ENCODE measurements at regions not wholly inside any gene's neighbourhood (a gene's known extent, or its start where the extent isn't known, plus 50 kb on each side); places are given as distances from the start of the nearest gene placed in this dataset.

GRCh38 chr5:54905942-54906537 is 79.4 kb downstream of the ESM1 start:
- POLR2A ChIA-PET (ENCODE audit: unreplicated experiment), result no interaction called here
- no peaks in the 10 kb centered on the region for H4K20me1 ChIP-seq (ENCODE audit: low read length)
- no peak overlapping the region for H3K9ac ChIP-seq (ENCODE audit: low read length)
- no peaks in the 10 kb centered on the region for H3K27me3 ChIP-seq (ENCODE audit: low read length)
- intact Hi-C loops (cut with micrococcal nuclease), result loop anchor here (1.0 kb wide), 3 partner anchors 38 to 253 kb away; no protein-coding TSS in a partner anchor
- no peaks in the 10 kb centered on the region for H3K9me2 ChIP-seq (replicated peaks; ENCODE audit: low read length)
- H3K36me3 ChIP-seq (ENCODE audit: low read depth, low read length), result no peaks in the 10 kb centered on the region
- TF ChIP-seq CTCF (conservative IDR thresholded peaks at IDR 0.05; ENCODE audit: low read depth, low read length), result peak; percentile 74
- no peak for TF ChIP-seq EZH2 (IDR thresholded peaks at IDR 0.05; ENCODE audit: low read length, unreplicated experiment)
- no peak for TF ChIP-seq EZH2phosphoT487 (IDR thresholded peaks at IDR 0.05; ENCODE audit: borderline replicate concordance, low read length)
- H3K4me1 ChIP-seq (ENCODE audit: insufficient read depth, low read length), result no peaks in the 10 kb centered on the region
- peak; percentile 43; the same call in 1 of the 2 replicates for ATAC-seq
- no peaks in the 10 kb centered on the region for H3K9me3 ChIP-seq (ENCODE audit: low read length)
- H3K79me2 ChIP-seq (ENCODE audit: low read length), result no peaks in the 10 kb centered on the region
- H3F3A ChIP-seq (ENCODE audit: low read length, unreplicated experiment), result no peaks in the 10 kb centered on the region
- H3K4me2 ChIP-seq (ENCODE audit: low read length), result no peak overlapping the region
- H2AFZ ChIP-seq (ENCODE audit: low read length), result no peak overlapping the region
- CTCF ChIA-PET, result interaction anchor here (0.7 to 1.7 kb wide), 2 partner anchors 254 to 281 kb away, joined by 4 to 19 read pairs; partner anchors contain the start of gene GPX8
- BruUV-seq (replicated peaks), result no TSS peak
- no peak overlapping the region for H3K4me3 ChIP-seq (ENCODE audit: low read length)
- H3K27ac ChIP-seq (ENCODE audit: low read length), result no peak overlapping the region
- DNase-seq, result peak; percentile 66

GRCh38 chr5:54905246-54905795 is 80.1 kb downstream of the ESM1 start:
- no peaks in the 10 kb centered on the region for H4K20me1 ChIP-seq (ENCODE audit: low read length)
- H3K9me3 ChIP-seq (ENCODE audit: low read length), result no peaks in the 10 kb centered on the region
- H3K4me2 ChIP-seq (ENCODE audit: low read length), result no peak overlapping the region
- H3F3A ChIP-seq (ENCODE audit: low read length, unreplicated experiment), result no peaks in the 10 kb centered on the region
- no peaks in the 10 kb centered on the region for H3K27me3 ChIP-seq (ENCODE audit: low read length)
- ATAC-seq (no peak), DNase-seq (no peak)
- CTCF ChIA-PET, result interaction anchor here (1.0 to 1.7 kb wide), 2 partner anchors 38 to 254 kb away, joined by 3 to 19 read pairs; partner anchors contain the start of gene GPX8
- intact Hi-C loops (cut with micrococcal nuclease), result no loop called here
- no TSS peak for BruUV-seq (replicated peaks)
- no peaks in the 10 kb centered on the region for H3K9me2 ChIP-seq (replicated peaks; ENCODE audit: low read length)
- no peaks in the 10 kb centered on the region for H3K36me3 ChIP-seq (ENCODE audit: low read depth, low read length)
- POLR2A ChIA-PET (ENCODE audit: unreplicated experiment), result no interaction called here
- no peak overlapping the region for H3K27ac ChIP-seq (ENCODE audit: low read length)
- no peaks in the 10 kb centered on the region for H3K4me1 ChIP-seq (ENCODE audit: insufficient read depth, low read length)
- H2AFZ ChIP-seq (ENCODE audit: low read length), result no peak overlapping the region
- TF ChIP-seq EZH2 (IDR thresholded peaks at IDR 0.05; ENCODE audit: low read length, unreplicated experiment) (no peak), CTCF (conservative IDR thresholded peaks at IDR 0.05; ENCODE audit: low read depth, low read length) (no peak), EZH2phosphoT487 (IDR thresholded peaks at IDR 0.05; ENCODE audit: borderline replicate concordance, low read length) (no peak)
- no peak overlapping the region for H3K4me3 ChIP-seq (ENCODE audit: low read length)
- no peak overlapping the region for H3K9ac ChIP-seq (ENCODE audit: low read length)
- H3K79me2 ChIP-seq (ENCODE audit: low read length), result no peaks in the 10 kb centered on the region

GRCh38 chr5:54904425-54904824 is 81.0 kb downstream of the ESM1 start:
- no peak for TF ChIP-seq EZH2phosphoT487 (IDR thresholded peaks at IDR 0.05; ENCODE audit: borderline replicate concordance, low read length)
- peak; percentile 61 for TF ChIP-seq CTCF (conservative IDR thresholded peaks at IDR 0.05; ENCODE audit: low read depth, low read length)
- ChIA-PET POLR2A (ENCODE audit: unreplicated experiment) (interaction anchor here (0.7 kb wide), 1 partner anchor 594 kb away, joined by 3 read pairs; the partner anchor contains the start of gene ARL15), CTCF (interaction anchor here (0.6 to 1.0 kb wide), 2 partner anchors 37 to 255 kb away, joined by 3 read pairs; no protein-coding TSS in a partner anchor)
- Histone ChIP-seq H3K9me2 (replicated peaks; ENCODE audit: low read length) (no peaks in the 10 kb centered on the region), H3K36me3 (ENCODE audit: low read depth, low read length) (no peaks in the 10 kb centered on the region), H3K27me3 (ENCODE audit: low read length) (no peaks in the 10 kb centered on the region), H3K4me3 (ENCODE audit: low read length) (no peak overlapping the region), H3F3A (ENCODE audit: low read length, unreplicated experiment) (no peaks in the 10 kb centered on the region), H3K79me2 (ENCODE audit: low read length) (no peaks in the 10 kb centered on the region), H3K27ac (ENCODE audit: low read length) (no peak overlapping the region), H4K20me1 (ENCODE audit: low read length) (no peaks in the 10 kb centered on the region), H3K9ac (ENCODE audit: low read length) (no peak overlapping the region), H2AFZ (ENCODE audit: low read length) (no peak overlapping the region), H3K4me2 (ENCODE audit: low read length) (no peak overlapping the region), H3K4me1 (ENCODE audit: insufficient read depth, low read length) (no peaks in the 10 kb centered on the region), H3K9me3 (ENCODE audit: low read length) (no peaks in the 10 kb centered on the region)
- ATAC-seq, result peak; percentile 89
- intact Hi-C loops (cut with micrococcal nuclease), result no loop called here
- peak; percentile 51 for DNase-seq
- BruUV-seq (replicated peaks), result no TSS peak
